Sciatic nerve (tissue), 2 donors: ENCODE measurements at regions not wholly inside any gene's neighbourhood (a gene's known extent, or its start where the extent isn't known, plus 50 kb on each side); places are given as distances from the start of the nearest gene placed in this dataset.
"Not testable (repeated sequence)": the region's sequence is repeated elsewhere in the genome, so short reads cannot be mapped to it uniquely, and the experiment has no call there.

ENCODE experiments used
- ATAC-seq: fragments of 200-7000 bp; cut with Tn5 transposase; one replicate; pipeline ENCODE4 v1.9.1; 2020; ENCODE audit warnings: mild to moderate bottlenecking, moderate library complexity
- DNase-seq: peaks from one replicate; pipeline ENCODE4 v3.0.0-alpha.2; 2020; ENCODE audit warnings: low spot score
- intact Hi-C: fragments of 100-400 bp; cut with DNase I; formaldehyde crosslinking; loops from one replicate; pipeline ENCODE4 v1.14.2; 2022
- donor health status: DM: no; HTN: no; CAD: no.
- donor health status: DM: no; HTN: no; CAD: no.

- ATAC-seq: no peak
- DNase-seq: no peak
These were observed 594.2 kb upstream of the NRG3 start for GRCh38 chr10:81280497-81281479.

GRCh38 chr10:81288544-81288943 lies 586.5 kb upstream of the NRG3 start:
- ATAC-seq: no peak
- DNase-seq: no peak
- intact Hi-C loops: no loop called here

More at GRCh38 chr10:81280497-81281479, 594.2 kb upstream of the NRG3 start:
- intact Hi-C loops: no loop called here

GRCh38 chr10:81297292-81297691 lies 577.7 kb upstream of the NRG3 start:
- DNase-seq (no peak), ATAC-seq (no peak)
- intact Hi-C loops: no loop called here

GRCh38 chr10:81303656-81304055 lies 571.3 kb upstream of the NRG3 start:
- intact Hi-C loops: no loop called here
- DNase-seq: no peak

GRCh38 chr10:81306971-81307782 lies 567.8 kb upstream of the NRG3 start:
- DNase-seq: no peak
- intact Hi-C loops: no loop called here
- no peak for ATAC-seq

More at GRCh38 chr10:81303656-81304055, 571.3 kb upstream of the NRG3 start:
- no peak for ATAC-seq

GRCh38 chr10:81309041-81309552 lies 565.9 kb upstream of the NRG3 start:
- ATAC-seq (no peak), DNase-seq (no peak)
- intact Hi-C loops: no loop called here

- intact Hi-C loops: no loop called here
- DNase-seq (no peak), ATAC-seq (no peak)
These were observed 560.5 kb upstream of the NRG3 start for GRCh38 chr10:81314471-81314870.

- ATAC-seq (no peak), DNase-seq (no peak)
- intact Hi-C loops: no loop called here
These were observed 560.0 kb upstream of the NRG3 start for GRCh38 chr10:81315026-81315425.

GRCh38 chr10:81348003-81348402 lies 527.0 kb upstream of the NRG3 start:
- ATAC-seq (no peak), DNase-seq (no peak)
- intact Hi-C loops: no loop called here

GRCh38 chr10:81367132-81367531 lies 507.9 kb upstream of the NRG3 start:
- ATAC-seq (no peak), DNase-seq (no peak)
- intact Hi-C loops: no loop called here

- intact Hi-C loops: no loop called here
- DNase-seq: no peak
- ATAC-seq: no peak
These were observed 488.2 kb upstream of the NRG3 start for GRCh38 chr10:81386817-81387216.

GRCh38 chr10:81403451-81403850 lies 471.5 kb upstream of the NRG3 start:
- ATAC-seq (no peak), DNase-seq (no peak)
- intact Hi-C loops: no loop called here

GRCh38 chr10:81405399-81405798 lies 469.6 kb upstream of the NRG3 start:
- DNase-seq (no peak), ATAC-seq (no peak)
- intact Hi-C loops: no loop called here

GRCh38 chr10:81414038-81414437 lies 461.0 kb upstream of the NRG3 start:
- ATAC-seq (no peak), DNase-seq (no peak)
- intact Hi-C loops: no loop called here

- DNase-seq: no peak
- no peak for ATAC-seq
- intact Hi-C loops: no loop called here
These were observed 448.3 kb upstream of the NRG3 start for GRCh38 chr10:81426722-81427121.

GRCh38 chr10:81428456-81429134 lies 446.4 kb upstream of the NRG3 start:
- DNase-seq (no peak), ATAC-seq (no peak)
- intact Hi-C loops: no loop called here

- no peak for DNase-seq
- no peak for ATAC-seq
- intact Hi-C loops: loop anchor here (10.0 kb wide), 1 partner anchor 85 kb away; no protein-coding TSS in a partner anchor
These were observed 435.5 kb upstream of the NRG3 start for GRCh38 chr10:81439445-81439844.

- intact Hi-C loops, ATAC-seq, DNase-seq: not testable (repeated sequence)
These were observed 433.4 kb upstream of the NRG3 start for GRCh38 chr10:81441624-81442023.

GRCh38 chr10:81444242-81444929 lies 430.6 kb upstream of the NRG3 start:
- ATAC-seq: no peak
- intact Hi-C loops: no loop called here
- DNase-seq: no peak
